ENCODE measurements at regions not wholly inside any gene's neighbourhood (a gene's known extent, or its start where the extent isn't known, plus 50 kb on each side); places are given as distances from the start of the nearest gene placed in this dataset.

- TF ChIP-seq POLR2A (IDR thresholded peaks at IDR 0.05): no peak
- no peak for TF ChIP-seq POLR2AphosphoS5 (IDR thresholded peaks at IDR 0.05)
- peaks cover 0 to 6% (median 0%) of the 10 kb centered on the region in 4 donors for H3K9me3 ChIP-seq
- no peak for DNase-seq
- no peaks in the 10 kb centered on the region for H3K27me3 ChIP-seq
- H3K4me3 ChIP-seq: no peak overlapping the region
- H3K4me1 ChIP-seq: no peaks in the 10 kb centered on the region
- H3K36me3 ChIP-seq: no peaks in the 10 kb centered on the region
- WGBS, 2 donors: 69 to 93% methylated on average over 2 of the region's 2 CpGs
- intact Hi-C loops (cut with DNase I): no loop called here
- H3K27ac ChIP-seq: no peak overlapping the region
These were observed 658.4 kb upstream of the ZP4 start for GRCh38 chr1:238549137-238549536.

GRCh38 chr1:238546118-238546517, 655.4 kb upstream of the ZP4 start:
- 43 to 64% methylated on average over 2 of the region's 2 CpGs for WGBS, 2 donors

DNA sequence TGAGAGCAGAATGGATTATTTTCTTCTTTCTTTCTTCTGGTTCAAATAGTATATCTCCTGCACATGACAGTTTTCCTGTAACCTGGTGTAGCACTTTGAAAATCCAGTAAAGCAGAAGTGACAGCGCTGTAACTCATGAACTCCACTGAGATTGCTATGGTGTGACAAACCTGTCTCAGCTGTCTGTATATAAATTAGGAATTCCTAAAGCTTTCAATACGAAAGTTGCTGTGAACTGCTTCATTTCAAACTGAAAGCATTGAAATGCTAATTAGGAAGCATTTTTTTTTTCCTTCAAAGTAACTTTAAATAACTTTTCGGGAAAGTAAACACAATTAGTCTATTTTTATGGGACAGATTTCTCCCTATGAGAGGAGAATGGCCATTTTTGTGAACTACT, 646.9 kb upstream of the ZP4 start:
- WGBS, 2 donors: 71% methylated on average over 3 of the region's 3 CpGs
- Histone ChIP-seq H3K4me3 (no peak overlapping the region), H3K4me1 (no peaks in the 10 kb centered on the region), H3K9me3 (no peaks in the 10 kb centered on the region), H3K36me3 (no peaks in the 10 kb centered on the region), H3K27me3 (no peaks in the 10 kb centered on the region), H3K27ac (no peak overlapping the region)
- TF ChIP-seq POLR2AphosphoS5 (IDR thresholded peaks at IDR 0.05) (no peak), EP300 (IDR thresholded peaks at IDR 0.05) (no peak)
- TF ChIP-seq, protein P1, sequence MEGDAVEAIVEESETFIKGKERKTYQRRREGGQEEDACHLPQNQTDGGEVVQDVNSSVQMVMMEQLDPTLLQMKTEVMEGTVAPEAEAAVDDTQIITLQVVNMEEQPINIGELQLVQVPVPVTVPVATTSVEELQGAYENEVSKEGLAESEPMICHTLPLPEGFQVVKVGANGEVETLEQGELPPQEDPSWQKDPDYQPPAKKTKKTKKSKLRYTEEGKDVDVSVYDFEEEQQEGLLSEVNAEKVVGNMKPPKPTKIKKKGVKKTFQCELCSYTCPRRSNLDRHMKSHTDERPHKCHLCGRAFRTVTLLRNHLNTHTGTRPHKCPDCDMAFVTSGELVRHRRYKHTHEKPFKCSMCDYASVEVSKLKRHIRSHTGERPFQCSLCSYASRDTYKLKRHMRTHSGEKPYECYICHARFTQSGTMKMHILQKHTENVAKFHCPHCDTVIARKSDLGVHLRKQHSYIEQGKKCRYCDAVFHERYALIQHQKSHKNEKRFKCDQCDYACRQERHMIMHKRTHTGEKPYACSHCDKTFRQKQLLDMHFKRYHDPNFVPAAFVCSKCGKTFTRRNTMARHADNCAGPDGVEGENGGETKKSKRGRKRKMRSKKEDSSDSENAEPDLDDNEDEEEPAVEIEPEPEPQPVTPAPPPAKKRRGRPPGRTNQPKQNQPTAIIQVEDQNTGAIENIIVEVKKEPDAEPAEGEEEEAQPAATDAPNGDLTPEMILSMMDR (IDR thresholded peaks at IDR 0.05): no peak
- no peak for DNase-seq
- intact Hi-C loops (cut with DNase I): no loop called here

More at GRCh38 chr1:238546118-238546517, 655.4 kb upstream of the ZP4 start:
- no peaks in the 10 kb centered on the region for H3K36me3 ChIP-seq
- DNase-seq: no peak
- no peaks in the 10 kb centered on the region for H3K27me3 ChIP-seq
- intact Hi-C loops (cut with DNase I): no loop called here
- H3K9me3 ChIP-seq: peaks cover 0 to 6% (median 0%) of the 10 kb centered on the region in 4 donors
- H3K4me1 ChIP-seq: no peaks in the 10 kb centered on the region
- TF ChIP-seq POLR2A (IDR thresholded peaks at IDR 0.05) (no peak), EP300 (IDR thresholded peaks at IDR 0.05) (no peak)
- TF ChIP-seq, protein P1 (IDR thresholded peaks at IDR 0.05): no peak
- H3K27ac ChIP-seq: no peak overlapping the region
- no peak overlapping the region for H3K4me3 ChIP-seq

DNA sequence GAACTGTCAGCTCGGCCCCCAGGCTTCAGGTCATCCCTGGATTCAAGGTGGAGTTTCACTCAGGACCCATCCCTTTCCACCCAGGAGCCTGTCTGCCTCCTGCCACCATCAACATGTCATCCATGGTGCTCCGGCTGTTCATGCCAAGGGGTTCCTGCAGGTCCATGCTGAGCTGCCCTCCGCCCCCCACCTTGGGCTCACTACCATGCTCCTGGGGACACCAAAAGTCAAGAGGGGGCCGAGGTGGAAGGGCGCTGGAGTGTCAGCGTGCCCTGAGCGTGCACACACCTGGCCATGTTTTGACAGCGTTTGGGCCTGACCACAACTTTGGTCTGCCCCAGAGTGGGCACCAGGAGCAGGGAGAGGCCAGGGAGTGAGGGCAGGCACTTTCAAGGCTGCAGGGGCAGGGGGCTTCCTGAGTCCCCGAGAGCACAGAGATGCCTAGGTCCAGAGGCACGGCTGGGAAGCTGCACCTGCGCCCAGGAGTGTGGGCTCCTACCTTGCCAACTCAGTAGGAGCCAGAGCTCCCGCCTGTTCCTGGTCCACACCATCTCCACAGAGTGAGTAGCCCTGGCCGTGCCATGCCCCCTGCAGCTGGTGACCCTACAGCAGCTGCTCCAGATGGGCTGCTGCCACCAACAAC, 639.6 kb upstream of the ZP4 start:
- TF ChIP-seq EP300 (IDR thresholded peaks at IDR 0.05) (no peak), POLR2A (IDR thresholded peaks at IDR 0.05) (no peak), POLR2AphosphoS5 (IDR thresholded peaks at IDR 0.05) (no peak)
- TF ChIP-seq, protein P1 (IDR thresholded peaks at IDR 0.05): no peak
- no peaks in the 10 kb centered on the region for H3K4me1 ChIP-seq
- H3K36me3 ChIP-seq: no peaks in the 10 kb centered on the region
- no peak for DNase-seq
- 87 to 91% methylated on average over 13 of the region's 13 CpGs for WGBS, 2 donors
- no peak overlapping the region for H3K27ac ChIP-seq
- no peak overlapping the region for H3K4me3 ChIP-seq
- intact Hi-C loops (cut with DNase I): no loop called here
- H3K27me3 ChIP-seq: no peaks in the 10 kb centered on the region
- no peaks in the 10 kb centered on the region for H3K9me3 ChIP-seq

- intact Hi-C loops (cut with DNase I): no loop called here
- no peaks in the 10 kb centered on the region for H3K27me3 ChIP-seq
- peaks cover 0 to 10% (median 6%) of the 10 kb centered on the region in 4 donors for H3K9me3 ChIP-seq
- H3K4me1 ChIP-seq: no peaks in the 10 kb centered on the region
- 86 to 90% methylated on average over 4 of the region's 4 CpGs for WGBS, 2 donors
- no peak overlapping the region for H3K4me3 ChIP-seq
- no peak for DNase-seq
- no peaks in the 10 kb centered on the region for H3K36me3 ChIP-seq
- TF ChIP-seq, protein P1 (IDR thresholded peaks at IDR 0.05): no peak
- TF ChIP-seq POLR2AphosphoS5 (IDR thresholded peaks at IDR 0.05): no peak
- H3K27ac ChIP-seq: no peak overlapping the region
These were observed 627.0 kb upstream of the ZP4 start for GRCh38 chr1:238517711-238518110.

All from sigmoid colon (tissue), 6 donors.